SKM-1 (cell line): ENCODE measurements at regions not wholly inside any gene's neighbourhood (a gene's known extent, or its start where the extent isn't known, plus 50 kb on each side); places are given as distances from the start of the nearest gene placed in this dataset.

ENCODE experiments used
- DNase-seq: peaks from one replicate; lab custom pipeline; 2025; ENCODE audit not compliant: unreplicated experiment; lab: John Stamatoyannopoulos, UW

GRCh38 chr2:5290900-5291546 lies 401.2 kb upstream of the SOX11 start:
- DNase-seq, result no peak

- no peak for DNase-seq
These were observed 387.5 kb upstream of the SOX11 start for GRCh38 chr2:5304640-5305039.

- no peak for DNase-seq
These were observed 377.1 kb upstream of the SOX11 start for GRCh38 chr2:5315041-5315440.

- no peak for DNase-seq
These were observed 376.7 kb upstream of the SOX11 start for GRCh38 chr2:5315512-5315911.

GRCh38 chr2:5316001-5316490 lies 376.1 kb upstream of the SOX11 start:
- DNase-seq, result no peak

- DNase-seq, result no peak
These were observed 372.7 kb upstream of the SOX11 start for GRCh38 chr2:5319493-5319892.

- no peak for DNase-seq
These were observed 369.8 kb upstream of the SOX11 start for GRCh38 chr2:5322396-5322795.

- DNase-seq, result no peak
These were observed 366.7 kb upstream of the SOX11 start for GRCh38 chr2:5325523-5325922.

- DNase-seq, result no peak
These were observed 363.4 kb upstream of the SOX11 start for GRCh38 chr2:5328826-5329225.

GRCh38 chr2:5329763-5330162 lies 362.4 kb upstream of the SOX11 start:
- no peak for DNase-seq

- no peak for DNase-seq
These were observed 361.2 kb upstream of the SOX11 start for GRCh38 chr2:5330961-5331360.

- no peak for DNase-seq
These were observed 359.3 kb upstream of the SOX11 start for GRCh38 chr2:5332925-5333324.

- no peak for DNase-seq
These were observed 352.7 kb upstream of the SOX11 start for GRCh38 chr2:5339473-5339872.

GRCh38 chr2:5343785-5344335 lies 348.3 kb upstream of the SOX11 start:
- DNase-seq, result no peak

GRCh38 chr2:5352286-5352685 lies 339.9 kb upstream of the SOX11 start:
- DNase-seq, result no peak

GRCh38 chr2:5353565-5353964 lies 338.6 kb upstream of the SOX11 start:
- no peak for DNase-seq

- DNase-seq, result no peak
These were observed 332.8 kb upstream of the SOX11 start for GRCh38 chr2:5359397-5359796.

- DNase-seq, result no peak
These were observed 332.1 kb upstream of the SOX11 start for GRCh38 chr2:5360081-5360480.

GRCh38 chr2:5364361-5364760 lies 327.8 kb upstream of the SOX11 start:
- no peak for DNase-seq

GRCh38 chr2:5365871-5366461 lies 326.2 kb upstream of the SOX11 start:
- peak; percentile 60 for DNase-seq

- no peak for DNase-seq
These were observed 324.9 kb upstream of the SOX11 start for GRCh38 chr2:5367321-5367720.

GRCh38 chr2:5368263-5368662 lies 323.9 kb upstream of the SOX11 start:
- no peak for DNase-seq

- no peak for DNase-seq
These were observed 322.7 kb upstream of the SOX11 start for GRCh38 chr2:5369510-5369909.
